ENCODE measurements at regions not wholly inside any gene's neighbourhood (a gene's known extent, or its start where the extent isn't known, plus 50 kb on each side); places are given as distances from the start of the nearest gene placed in this dataset.

- no peak overlapping the region for H3K27ac ChIP-seq (ENCODE audit: low read depth)
- DNase-seq (ENCODE audit: low spot score) (no peak), ATAC-seq (no peak)
- no peaks in the 10 kb centered on the region for H3K36me3 ChIP-seq (ENCODE audit: insufficient read depth)
- H3K4me1 ChIP-seq (ENCODE audit: insufficient read depth) = peaks cover 15% of the 10 kb centered on the region
- Mint-ChIP-seq H3K27ac (no peak overlapping the region), H3K9me3 (no peaks in the 10 kb centered on the region), H3K36me3 (ENCODE audit: low read depth) (no peaks in the 10 kb centered on the region), H3K27me3 (ENCODE audit: insufficient read depth, low read depth, poor library complexity) (no peaks in the 10 kb centered on the region), H3K4me3 (no peak overlapping the region), H3K4me1 (peaks cover 17% of the 10 kb centered on the region)
- no peaks in the 10 kb centered on the region for H3F3A ChIP-seq (replicated peaks; ENCODE audit: low read depth)
- no peaks in the 10 kb centered on the region for H3K27me3 ChIP-seq (ENCODE audit: insufficient read depth)
- TF ChIP-seq NANOG (IDR thresholded peaks at IDR 0.05; ENCODE audit: borderline replicate concordance) (no peak), ZNF114 (CRISPR knock-in tag; IDR thresholded peaks at IDR 0.05) (no peak), STAT1 (IDR thresholded peaks at IDR 0.05; ENCODE audit: unreplicated experiment) (no peak), ZNF331 (CRISPR knock-in tag; IDR thresholded peaks at IDR 0.05; ENCODE audit: low read depth) (no peak), ZNF462 (CRISPR knock-in tag; IDR thresholded peaks at IDR 0.05) (no peak), POLR2AphosphoS5 (IDR thresholded peaks at IDR 0.05; ENCODE audit: low read depth) (no peak), CTCF (conservative IDR thresholded peaks at IDR 0.05; ENCODE audit: low read depth in 2 of 2) (no peak), CREB1 (CRISPR knock-in tag; IDR thresholded peaks at IDR 0.05; ENCODE audit: low read depth) (no peak), JUNB (IDR thresholded peaks at IDR 0.05; ENCODE audit: unreplicated experiment) (no peak), EZH2 (IDR thresholded peaks at IDR 0.05; ENCODE audit: low read depth, unreplicated experiment) (no peak), ETS1 (IDR thresholded peaks at IDR 0.05) (no peak), EZH2phosphoT487 (IDR thresholded peaks at IDR 0.05; ENCODE audit: unreplicated experiment) (no peak)
- H4K20me1 ChIP-seq (replicated peaks; ENCODE audit: insufficient read depth) = no peaks in the 10 kb centered on the region
- H3K4me2 ChIP-seq = no peak overlapping the region
- H3K79me2 ChIP-seq (replicated peaks; ENCODE audit: insufficient read depth) = no peaks in the 10 kb centered on the region
- no peak overlapping the region for H3K4me3 ChIP-seq
- H2AFZ ChIP-seq = no peak overlapping the region
- H3K9me2 ChIP-seq (ENCODE audit: insufficient read depth) = no peaks in the 10 kb centered on the region
Observed at GRCh38 chr13:80441968-80442367, 101.0 kb upstream of the SPRY2 start.
